Hippocampal formation (tissue), 2 donors: ENCODE measurements at regions not wholly inside any gene's neighbourhood (a gene's known extent, or its start where the extent isn't known, plus 50 kb on each side); places are given as distances from the start of the nearest gene placed in this dataset.

Experiments
- DNase-seq, 2 donors: peaks; one replicate each; lab custom pipeline; 2025; lab: John Stamatoyannopoulos, UW

- DNase-seq, result no peak
Measured at GRCh38 chr2:176681584-176682115, 412.4 kb downstream of the MTX2 start.

GRCh38 chr2:176682278-176682677, 413.0 kb downstream of the MTX2 start:
- no peak for DNase-seq

DNA sequence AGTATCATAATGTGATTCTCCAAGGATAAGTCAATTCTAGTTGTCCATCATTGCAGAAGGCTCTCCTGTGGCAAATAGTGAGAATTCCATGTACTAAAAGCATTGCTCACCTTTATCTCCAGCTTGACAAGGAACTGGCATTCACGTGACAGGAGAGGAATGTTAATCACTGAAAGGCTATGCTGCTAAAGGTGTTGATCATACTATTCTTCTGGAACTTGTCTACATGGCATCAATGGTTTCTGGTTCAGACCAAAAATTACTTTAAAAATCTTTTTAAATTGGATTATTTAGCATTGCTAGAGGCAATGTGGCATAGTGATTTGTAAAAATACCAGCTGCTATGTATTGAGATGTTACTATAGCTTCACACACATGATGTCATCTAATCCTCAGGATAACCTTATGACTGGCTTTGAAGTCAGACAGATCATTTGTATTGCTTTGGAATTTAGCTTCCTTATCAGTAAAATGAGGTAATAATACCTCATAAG, 414.4 kb downstream of the MTX2 start:
- no peak for DNase-seq

- DNase-seq, result no peak
Measured at GRCh38 chr2:176685908-176686307, 416.7 kb downstream of the MTX2 start.

DNA sequence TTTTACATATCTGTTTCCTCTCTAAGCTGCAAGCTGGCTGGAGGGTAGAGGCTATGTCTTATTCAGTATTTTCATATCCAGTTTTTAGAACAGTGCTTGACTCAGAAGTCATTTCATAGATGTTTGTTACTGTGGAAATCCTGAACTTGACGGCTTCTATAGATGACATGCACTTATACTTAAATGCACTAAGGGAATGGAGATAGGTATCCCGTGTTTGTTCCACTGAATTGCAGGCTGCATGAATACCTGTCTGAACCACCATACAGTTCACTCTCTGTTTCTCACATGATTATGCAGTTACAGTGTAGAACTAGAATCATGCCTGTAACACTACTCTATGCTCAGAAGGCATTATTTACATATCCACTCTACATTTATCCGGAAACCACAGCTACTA, 417.1 kb downstream of the MTX2 start:
- DNase-seq, result no peak

DNA sequence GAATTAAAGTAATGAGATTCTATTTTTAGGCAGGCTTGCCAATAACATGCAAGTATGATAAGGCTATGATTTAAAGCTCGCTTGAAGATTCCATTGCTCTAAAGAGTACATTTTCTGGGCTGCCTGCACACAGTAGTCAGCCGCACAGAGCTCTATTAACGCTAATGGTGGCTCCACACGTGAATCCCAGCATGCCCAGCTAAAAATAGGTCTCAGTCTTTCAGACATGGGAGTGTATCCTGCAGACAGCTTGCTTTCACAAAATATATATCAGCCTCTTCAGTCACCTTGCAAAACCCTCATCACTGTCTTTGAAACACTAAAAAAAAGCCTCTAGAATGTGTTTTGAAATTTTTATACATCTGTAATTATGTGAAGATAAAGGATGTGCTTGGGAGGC, 418.1 kb downstream of the MTX2 start:
- DNase-seq, result no peak

DNA sequence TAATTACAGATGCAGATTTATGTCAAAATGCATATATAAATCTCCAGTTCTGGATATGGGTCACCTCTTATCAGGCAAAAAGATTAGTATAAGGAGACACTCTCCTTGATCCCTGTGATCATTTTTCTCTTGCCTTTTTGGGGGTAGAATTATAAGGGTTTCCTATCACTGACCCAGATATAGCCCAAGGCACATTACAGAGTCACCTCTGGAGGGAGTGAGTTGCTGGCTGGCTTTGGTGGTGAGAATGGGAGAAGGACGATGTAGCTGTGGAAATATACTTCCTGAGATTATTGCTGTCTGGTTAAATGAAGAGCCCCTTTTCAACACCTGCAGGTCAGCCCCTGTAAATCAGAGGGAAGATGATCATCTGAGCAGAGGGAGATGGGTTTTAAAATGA, 418.7 kb downstream of the MTX2 start:
- DNase-seq, result no peak

- DNase-seq, result no peak
Measured at GRCh38 chr2:176689711-176690110, 420.5 kb downstream of the MTX2 start.

- no peak for DNase-seq
Measured at GRCh38 chr2:176691471-176691870, 422.2 kb downstream of the MTX2 start.

DNA sequence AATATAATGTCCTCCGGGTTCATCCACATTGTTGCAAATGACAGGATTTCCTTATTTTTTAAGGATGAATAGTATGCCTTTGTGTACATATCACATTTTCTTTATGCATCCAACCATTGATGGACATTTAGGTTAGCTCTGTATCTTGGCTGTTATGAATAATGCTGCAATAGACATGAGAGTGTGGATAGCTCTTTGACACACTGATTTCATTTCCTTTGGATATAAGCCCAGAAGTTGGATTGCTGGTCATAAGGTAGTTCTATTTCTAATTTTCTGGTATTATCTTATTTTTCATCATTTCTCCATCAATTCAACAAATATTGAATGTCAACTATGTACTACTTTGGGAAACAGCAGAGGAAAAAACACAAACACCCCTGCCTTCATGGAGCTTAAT, 423.3 kb downstream of the MTX2 start:
- no peak for DNase-seq

GRCh38 chr2:176699098-176699497, 429.9 kb downstream of the MTX2 start:
- no peak for DNase-seq

GRCh38 chr2:176699644-176700043, 430.4 kb downstream of the MTX2 start:
- no peak for DNase-seq

- no peak for DNase-seq
Measured at GRCh38 chr2:176702131-176702530, 432.9 kb downstream of the MTX2 start.

GRCh38 chr2:176704282-176704858, 435.1 kb downstream of the MTX2 start:
- no peak for DNase-seq

DNA sequence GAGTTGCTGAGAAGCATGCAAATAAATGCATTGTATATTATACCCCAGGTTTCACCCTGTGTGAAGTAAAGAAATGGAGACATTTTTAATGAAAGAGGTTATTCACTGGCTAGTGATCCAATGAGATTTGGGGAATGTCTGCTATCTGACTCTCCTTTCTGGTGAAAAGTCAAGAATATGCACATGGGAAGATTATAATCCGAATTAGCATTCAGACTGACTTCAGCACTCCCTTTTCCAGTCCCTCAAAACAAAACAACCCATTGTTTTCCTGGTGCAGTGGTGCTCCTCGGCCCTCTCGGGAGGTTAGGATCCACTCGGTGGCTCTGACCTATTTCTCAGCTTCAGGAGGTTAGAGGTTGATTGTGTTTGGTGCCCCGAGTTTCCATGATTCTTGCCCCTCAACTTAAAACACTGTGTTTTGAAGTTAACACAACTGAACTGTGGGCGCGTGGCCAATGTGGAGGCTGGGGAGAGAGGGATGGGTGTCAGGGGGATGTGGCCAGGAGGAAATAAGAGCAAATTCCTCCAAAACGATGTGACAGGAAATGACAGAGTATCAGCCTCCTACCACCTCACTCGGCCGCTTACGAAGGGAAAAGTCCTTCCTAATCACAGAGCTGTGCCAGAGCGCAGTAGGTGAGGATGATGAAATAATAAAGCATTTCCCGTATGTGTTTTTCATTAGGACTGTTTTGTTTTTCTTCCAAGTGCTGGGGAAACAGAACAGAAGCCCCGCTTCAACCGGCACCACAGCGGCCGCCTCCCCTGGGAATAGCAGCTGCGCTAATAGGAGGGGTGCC, 440.1 kb downstream of the MTX2 start:
- no peak for DNase-seq

DNA sequence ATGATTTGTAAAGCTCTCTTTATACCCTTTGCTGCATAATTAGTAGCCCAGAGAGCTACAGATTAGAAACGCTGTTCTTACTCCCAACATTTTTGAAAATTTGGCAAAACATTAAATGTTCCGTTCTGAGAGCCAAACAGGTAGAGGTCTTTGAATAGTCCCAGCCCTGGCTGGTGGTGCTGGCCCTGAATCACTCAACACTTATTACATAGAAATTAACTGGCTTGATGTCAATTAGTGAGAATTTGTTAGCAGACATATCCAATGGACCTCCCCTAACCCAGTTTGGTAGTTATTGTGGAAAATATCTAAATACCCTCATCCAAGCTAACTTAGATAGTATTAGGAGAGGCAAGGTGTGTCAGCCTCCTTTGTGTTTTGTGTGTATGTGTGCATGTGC, 440.7 kb downstream of the MTX2 start:
- no peak for DNase-seq

- no peak for DNase-seq
Measured at GRCh38 chr2:176710657-176711186, 441.5 kb downstream of the MTX2 start.

DNA sequence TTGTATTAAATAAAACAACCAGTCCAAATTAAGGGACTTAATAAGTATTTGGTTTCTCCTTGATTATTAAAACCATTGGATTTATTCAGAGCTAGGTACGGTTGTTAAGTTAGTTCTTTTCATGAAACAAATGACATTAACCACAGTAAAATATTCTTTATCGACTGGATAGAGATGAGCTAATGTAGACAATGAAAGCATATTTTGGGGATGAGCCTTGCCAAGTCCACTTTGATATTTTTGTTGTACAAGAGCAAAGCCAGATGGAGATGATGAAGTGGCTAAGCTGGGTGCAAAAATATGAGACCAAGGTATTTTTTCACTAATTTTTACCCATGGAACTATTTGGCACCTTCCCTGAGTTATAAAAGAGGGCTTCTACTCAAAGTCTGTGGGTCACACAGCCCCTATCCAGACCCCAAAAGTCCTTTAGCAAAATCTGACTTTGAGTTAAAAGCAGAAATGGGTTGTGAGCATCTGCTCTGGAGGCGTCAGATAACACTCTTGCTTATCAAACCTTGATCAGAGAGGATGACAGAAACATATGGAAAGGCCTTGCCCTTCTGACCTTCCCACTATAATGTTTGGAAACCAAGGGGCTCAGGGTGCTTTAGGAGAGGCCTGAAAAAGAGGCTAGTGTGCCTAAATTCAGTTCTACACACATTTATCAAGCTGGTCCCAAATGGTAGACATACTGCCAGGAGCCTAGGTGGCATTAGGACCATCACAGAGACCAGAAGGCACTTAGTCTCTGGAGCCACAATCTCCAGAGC, 456.8 kb downstream of the MTX2 start:
- no peak for DNase-seq

DNA sequence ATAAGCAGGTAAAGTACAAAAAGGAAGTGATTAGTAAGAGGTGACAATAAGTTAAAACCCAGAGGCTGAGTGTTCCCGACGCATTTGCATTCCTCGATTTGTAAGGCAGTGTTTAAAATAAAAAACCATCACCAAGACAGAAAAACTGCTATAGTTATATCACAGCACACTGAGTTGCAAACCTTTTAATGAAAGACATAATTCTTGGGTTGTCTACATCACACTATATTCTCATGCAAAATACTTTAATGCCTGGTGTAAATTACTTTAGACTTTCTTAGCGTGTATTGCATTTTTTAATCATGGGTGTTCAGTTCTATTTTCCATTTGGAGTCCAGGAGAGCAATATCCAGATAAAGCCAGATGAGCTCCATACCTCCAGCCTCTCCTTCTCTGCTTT, 458.5 kb downstream of the MTX2 start:
- DNase-seq, result no peak

- peak in 1 of 2 donors; percentile 16 for DNase-seq
Measured at GRCh38 chr2:176729706-176730569, 460.7 kb downstream of the MTX2 start.

GRCh38 chr2:176732780-176733179, 463.5 kb downstream of the MTX2 start:
- DNase-seq, result no peak
